GM23338 (cell line): ENCODE measurements at regions not wholly inside any gene's neighbourhood (a gene's known extent, or its start where the extent isn't known, plus 50 kb on each side); places are given as distances from the start of the nearest gene placed in this dataset.
A peak's percentile ranks its signal among the peaks of the same experiment; 100 is the strongest.
"Not testable (repeated sequence)": the region's sequence is repeated elsewhere in the genome, so short reads cannot be mapped to it uniquely, and the experiment has no call there.

Source experiments
- ATAC-seq: fragments of 200-7000 bp; cut with Tn5 transposase; 3 replicates; pipeline ENCODE4 v1.9.1; 2020
- DNase-seq: peaks from one replicate; pipeline ENCODE4 v3.0.0-alpha.2; 2015; ENCODE audit warnings: low spot score
- H2AFZ ChIP-seq: fragments of 200-600 bp; sonication (generic); 2 replicates; pipeline ENCODE4 v1.8.0; 2016; ENCODE audit warnings: antibody characterized with exemption, mild to moderate bottlenecking, moderate library complexity
- H3F3A ChIP-seq: fragments of 200-600 bp; sonication (generic); replicated peaks from 2 replicates; pipeline ENCODE4 v1.8.0; 2017; ENCODE audit warnings: antibody characterized with exemption, mixed run types, low read depth
- H3K27ac ChIP-seq: fragments of 200-600 bp; sonication (generic); 2 replicates; pipeline ENCODE4 v1.6.1; 2016; ENCODE audit warnings: low read depth
- H3K27me3 ChIP-seq: fragments of 200-600 bp; sonication (generic); 2 replicates; pipeline ENCODE4 v1.8.0; 2016; ENCODE audit warnings: mild to moderate bottlenecking, mixed run types, moderate library complexity; ENCODE audit not compliant: insufficient read depth
- H3K36me3 ChIP-seq: fragments of 200-600 bp; sonication (generic); 2 replicates; pipeline ENCODE4 v1.8.0; 2016; ENCODE audit warnings: mild to moderate bottlenecking; ENCODE audit not compliant: insufficient read depth
- H3K4me1 ChIP-seq: fragments of 200-600 bp; sonication (generic); 2 replicates; pipeline ENCODE4 v1.8.0; 2016; ENCODE audit warnings: mild to moderate bottlenecking, moderate library complexity; ENCODE audit not compliant: insufficient read depth
- H3K4me2 ChIP-seq: fragments of 200-600 bp; sonication (generic); 2 replicates; pipeline ENCODE4 v1.7.1; 2017; ENCODE audit warnings: mixed run types
- H3K4me3 ChIP-seq: fragments of 200-600 bp; sonication (generic); 2 replicates; pipeline ENCODE4 v1.6.1; 2016; ENCODE audit warnings: mixed run types
- H3K79me2 ChIP-seq: fragments of 200-600 bp; sonication (generic); replicated peaks from 2 replicates; pipeline ENCODE4 v1.8.0; 2017; ENCODE audit warnings: mild to moderate bottlenecking; ENCODE audit not compliant: insufficient read depth
- H3K9me2 ChIP-seq: fragments of 200-600 bp; sonication (generic); 2 replicates; pipeline ENCODE4 v1.8.0; 2017; ENCODE audit not compliant: insufficient read depth
- H4K20me1 ChIP-seq: fragments of 200-600 bp; sonication (generic); replicated peaks from 2 replicates; pipeline ENCODE4 v1.8.0; 2017; ENCODE audit warnings: mild to moderate bottlenecking; ENCODE audit not compliant: insufficient read depth
- H3K27ac Mint-ChIP-seq: 2 replicates; pipeline ENCODE4 v1.8.0; 2020; ENCODE audit warnings: inconsistent platforms, mild to moderate bottlenecking, moderate library complexity, mixed read lengths
- H3K27me3 Mint-ChIP-seq: 3 replicates; pipeline ENCODE4 v1.8.0; 2022; ENCODE audit warnings: low read depth, mild to moderate bottlenecking, moderate library complexity, mixed read lengths, inconsistent platforms; ENCODE audit not compliant: insufficient read depth, poor library complexity
- H3K36me3 Mint-ChIP-seq: 3 replicates; pipeline ENCODE4 v1.8.0; 2021; ENCODE audit warnings: low read depth, mild to moderate bottlenecking, inconsistent platforms, moderate library complexity, mixed read lengths
- H3K4me1 Mint-ChIP-seq: 3 replicates; pipeline ENCODE4 v1.8.0; 2020; ENCODE audit warnings: mild to moderate bottlenecking, inconsistent platforms, mixed read lengths
- H3K4me3 Mint-ChIP-seq: 3 replicates; pipeline ENCODE4 v1.8.0; 2021; ENCODE audit warnings: moderate library complexity, mild to moderate bottlenecking, inconsistent platforms, mixed read lengths
- H3K9me3 Mint-ChIP-seq: 3 replicates; pipeline ENCODE4 v1.8.0; 2020; ENCODE audit warnings: moderate library complexity, mild to moderate bottlenecking, inconsistent platforms, mixed read lengths
- CTCF ChIP-seq, 2 experiments: fragments of 200-600 bp in 1 of 2; sonication (generic) in 1 of 2; conservative IDR thresholded peaks; 2 replicates each; pipeline versions ENCODE4 v1.5.1 to v1.6.1; 2016 to 2017; ENCODE audit warnings: antibody characterized with exemption in 2 of 2, low read depth in 2 of 2, mild to moderate bottlenecking in 2 of 2, moderate library complexity in 1 of 2
- ETS1 ChIP-seq: IDR thresholded peaks from 2 replicates; pipeline ENCODE4 v1.6.1; 2016; ENCODE audit warnings: antibody characterized with exemption
- JUNB ChIP-seq: IDR thresholded peaks from one replicate; pipeline ENCODE4 v1.6.1; 2016; ENCODE audit warnings: antibody characterized with exemption; ENCODE audit not compliant: unreplicated experiment
- NANOG ChIP-seq: IDR thresholded peaks from 2 replicates; pipeline ENCODE4 v1.6.1; 2016; ENCODE audit warnings: antibody characterized with exemption, borderline replicate concordance
- REST ChIP-seq: IDR thresholded peaks from one replicate; pipeline ENCODE4 v1.6.1; 2018; ENCODE audit warnings: antibody characterized with exemption; ENCODE audit not compliant: unreplicated experiment
- ZNF114 ChIP-seq: fragments of 250-450 bp; sonication (Bioruptor Pico); IDR thresholded peaks from 2 replicates; pipeline ENCODE4 v1.5.0; 2020; ENCODE audit warnings: mild to moderate bottlenecking, moderate library complexity
- ZNF462 ChIP-seq: fragments of 250-450 bp; sonication (Bioruptor Pico); IDR thresholded peaks from 2 replicates; pipeline ENCODE4 v1.5.0; 2020; ENCODE audit warnings: mild to moderate bottlenecking, moderate library complexity

GRCh38 chr6:86057293-86057980 is 414.8 kb upstream of the SYNCRIP start:
- not testable (repeated sequence) for ATAC-seq, H3K9me2 ChIP-seq, H3K79me2 ChIP-seq, H3K27me3 ChIP-seq, H3K4me1 Mint-ChIP-seq, H3K36me3 ChIP-seq, H3K27me3 Mint-ChIP-seq, H4K20me1 ChIP-seq, H3K4me1 ChIP-seq, H3K36me3 Mint-ChIP-seq, H3F3A ChIP-seq
- Histone ChIP-seq H3K27ac (0 out of 2 replicates have a peak overlapping the region, but pooled peaks have one; percentile 50), H3K4me3 (peak overlapping the region; percentile 37), H2AFZ (peak overlapping the region; percentile 26), H3K4me2 (peak overlapping the region; percentile 21)
- Mint-ChIP-seq H3K27ac (peak overlapping the region; percentile 49; the same call in 1 of the 2 replicates), H3K4me3 (peak overlapping the region; percentile 20; the same call in 1 of the 3 replicates), H3K9me3 (peaks cover 14% of the 10 kb centered on the region; the same call in 2 of the 3 replicates)
- DNase-seq: peak; percentile 57

GRCh38 chr6:86045038-86045437 is 402.4 kb upstream of the SYNCRIP start:
- no peak overlapping the region for H3K4me3 ChIP-seq
- H3K9me3 Mint-ChIP-seq: no peaks in the 10 kb centered on the region
- H3K4me1 ChIP-seq: no peaks in the 10 kb centered on the region
- H3K27ac Mint-ChIP-seq: no peak overlapping the region
- H2AFZ ChIP-seq: no peak overlapping the region
- H3F3A ChIP-seq: no peaks in the 10 kb centered on the region
- no peaks in the 10 kb centered on the region for H3K9me2 ChIP-seq
- H3K4me1 Mint-ChIP-seq: no peaks in the 10 kb centered on the region
- no peak overlapping the region for H3K4me2 ChIP-seq
- DNase-seq: no peak
- no peak for ATAC-seq
- no peaks in the 10 kb centered on the region for H3K79me2 ChIP-seq
- H3K4me3 Mint-ChIP-seq: no peak overlapping the region
- no peaks in the 10 kb centered on the region for H4K20me1 ChIP-seq
- TF ChIP-seq ZNF114 (CRISPR knock-in tag) (no peak), ETS1 (no peak), NANOG (no peak), JUNB (no peak), CTCF (conservative IDR thresholded peaks at IDR 0.05; ENCODE audit: low read depth in 2 of 2) (no peak), REST (no peak), ZNF462 (CRISPR knock-in tag) (no peak)
- H3K27ac ChIP-seq: no peak overlapping the region
- no peaks in the 10 kb centered on the region for H3K36me3 Mint-ChIP-seq
- H3K27me3 ChIP-seq: no peaks in the 10 kb centered on the region
- no peaks in the 10 kb centered on the region for H3K27me3 Mint-ChIP-seq
- H3K36me3 ChIP-seq: no peaks in the 10 kb centered on the region
